NCI-H82 (cell line): ENCODE measurements at regions not wholly inside any gene's neighbourhood (a gene's known extent, or its start where the extent isn't known, plus 50 kb on each side); places are given as distances from the start of the nearest gene placed in this dataset.

Experiments
- DNase-seq: peaks from one replicate; lab custom pipeline; 2025; lab: John Stamatoyannopoulos, UW

- DNase-seq, result no peak
Observed at GRCh38 chr9:81847181-81847915, 80.9 kb upstream of the SPATA31D4 start.

GRCh38 chr9:81848472-81848871, 79.8 kb upstream of the SPATA31D4 start:
- peak; percentile 11 for DNase-seq

GRCh38 chr9:81849631-81850259, 78.5 kb upstream of the SPATA31D4 start:
- no peak for DNase-seq

- no peak for DNase-seq
Observed at GRCh38 chr9:81850724-81851123, 77.5 kb upstream of the SPATA31D4 start.

GRCh38 chr9:81851340-81851739, 76.9 kb upstream of the SPATA31D4 start:
- DNase-seq, result no peak

GRCh38 chr9:81852820-81853219, 75.4 kb upstream of the SPATA31D4 start:
- DNase-seq, result no peak

GRCh38 chr9:81855538-81855937, 72.7 kb upstream of the SPATA31D4 start:
- no peak for DNase-seq

- DNase-seq, result no peak
Observed at GRCh38 chr9:81858657-81859430, 69.4 kb upstream of the SPATA31D4 start.

GRCh38 chr9:81860581-81860980, 67.6 kb upstream of the SPATA31D4 start:
- DNase-seq, result no peak

GRCh38 chr9:81861644-81862043, 66.6 kb upstream of the SPATA31D4 start:
- DNase-seq, result no peak

GRCh38 chr9:81868145-81868544, 60.1 kb upstream of the SPATA31D4 start:
- no peak for DNase-seq

- no peak for DNase-seq
Observed at GRCh38 chr9:81871695-81872094, 56.5 kb upstream of the SPATA31D4 start.

- no peak for DNase-seq
Observed at GRCh38 chr9:81874250-81874649, 54.0 kb upstream of the SPATA31D4 start.

GRCh38 chr9:81874931-81875330, 53.3 kb upstream of the SPATA31D4 start:
- DNase-seq, result no peak

GRCh38 chr9:81877047-81877446, 51.2 kb upstream of the SPATA31D4 start:
- DNase-seq, result no peak
